GM23338 (cell line): ENCODE measurements at regions not wholly inside any gene's neighbourhood (a gene's known extent, or its start where the extent isn't known, plus 50 kb on each side); places are given as distances from the start of the nearest gene placed in this dataset.

Experiments
- ATAC-seq: fragments of 200-7000 bp; cut with Tn5 transposase; 3 replicates; pipeline ENCODE4 v1.9.1; 2020
- DNase-seq: peaks from one replicate; pipeline ENCODE4 v3.0.0-alpha.2; 2015; ENCODE audit warnings: low spot score
- H2AFZ ChIP-seq: fragments of 200-600 bp; sonication (generic); 2 replicates; pipeline ENCODE4 v1.8.0; 2016; ENCODE audit warnings: antibody characterized with exemption, mild to moderate bottlenecking, moderate library complexity
- H3F3A ChIP-seq: fragments of 200-600 bp; sonication (generic); replicated peaks from 2 replicates; pipeline ENCODE4 v1.8.0; 2017; ENCODE audit warnings: antibody characterized with exemption, mixed run types, low read depth
- H3K27ac ChIP-seq: fragments of 200-600 bp; sonication (generic); 2 replicates; pipeline ENCODE4 v1.6.1; 2016; ENCODE audit warnings: low read depth
- H3K27me3 ChIP-seq: fragments of 200-600 bp; sonication (generic); 2 replicates; pipeline ENCODE4 v1.8.0; 2016; ENCODE audit warnings: mild to moderate bottlenecking, mixed run types, moderate library complexity; ENCODE audit not compliant: insufficient read depth
- H3K36me3 ChIP-seq: fragments of 200-600 bp; sonication (generic); 2 replicates; pipeline ENCODE4 v1.8.0; 2016; ENCODE audit warnings: mild to moderate bottlenecking; ENCODE audit not compliant: insufficient read depth
- H3K4me1 ChIP-seq: fragments of 200-600 bp; sonication (generic); 2 replicates; pipeline ENCODE4 v1.8.0; 2016; ENCODE audit warnings: mild to moderate bottlenecking, moderate library complexity; ENCODE audit not compliant: insufficient read depth
- H3K4me2 ChIP-seq: fragments of 200-600 bp; sonication (generic); 2 replicates; pipeline ENCODE4 v1.7.1; 2017; ENCODE audit warnings: mixed run types
- H3K4me3 ChIP-seq: fragments of 200-600 bp; sonication (generic); 2 replicates; pipeline ENCODE4 v1.6.1; 2016; ENCODE audit warnings: mixed run types
- H3K79me2 ChIP-seq: fragments of 200-600 bp; sonication (generic); replicated peaks from 2 replicates; pipeline ENCODE4 v1.8.0; 2017; ENCODE audit warnings: mild to moderate bottlenecking; ENCODE audit not compliant: insufficient read depth
- H3K9me2 ChIP-seq: fragments of 200-600 bp; sonication (generic); 2 replicates; pipeline ENCODE4 v1.8.0; 2017; ENCODE audit not compliant: insufficient read depth
- H4K20me1 ChIP-seq: fragments of 200-600 bp; sonication (generic); replicated peaks from 2 replicates; pipeline ENCODE4 v1.8.0; 2017; ENCODE audit warnings: mild to moderate bottlenecking; ENCODE audit not compliant: insufficient read depth
- H3K27ac Mint-ChIP-seq: 2 replicates; pipeline ENCODE4 v1.8.0; 2020; ENCODE audit warnings: inconsistent platforms, mild to moderate bottlenecking, moderate library complexity, mixed read lengths
- H3K27me3 Mint-ChIP-seq: 3 replicates; pipeline ENCODE4 v1.8.0; 2022; ENCODE audit warnings: low read depth, mild to moderate bottlenecking, moderate library complexity, mixed read lengths, inconsistent platforms; ENCODE audit not compliant: insufficient read depth, poor library complexity
- H3K36me3 Mint-ChIP-seq: 3 replicates; pipeline ENCODE4 v1.8.0; 2021; ENCODE audit warnings: low read depth, mild to moderate bottlenecking, inconsistent platforms, moderate library complexity, mixed read lengths
- H3K4me1 Mint-ChIP-seq: 3 replicates; pipeline ENCODE4 v1.8.0; 2020; ENCODE audit warnings: mild to moderate bottlenecking, inconsistent platforms, mixed read lengths
- H3K4me3 Mint-ChIP-seq: 3 replicates; pipeline ENCODE4 v1.8.0; 2021; ENCODE audit warnings: moderate library complexity, mild to moderate bottlenecking, inconsistent platforms, mixed read lengths
- H3K9me3 Mint-ChIP-seq: 3 replicates; pipeline ENCODE4 v1.8.0; 2020; ENCODE audit warnings: moderate library complexity, mild to moderate bottlenecking, inconsistent platforms, mixed read lengths
- CREB1 ChIP-seq: fragments of 250-450 bp; sonication (Bioruptor Pico); IDR thresholded peaks from 2 replicates; pipeline ENCODE4 v1.5.0; 2020; ENCODE audit warnings: low read depth, mild to moderate bottlenecking, moderate library complexity
- CTCF ChIP-seq, 2 experiments: fragments of 200-600 bp in 1 of 2; sonication (generic) in 1 of 2; conservative IDR thresholded peaks; 2 replicates each; pipeline versions ENCODE4 v1.5.1 to v1.6.1; 2016 to 2017; ENCODE audit warnings: antibody characterized with exemption in 2 of 2, low read depth in 2 of 2, mild to moderate bottlenecking in 2 of 2, moderate library complexity in 1 of 2
- ETS1 ChIP-seq: IDR thresholded peaks from 2 replicates; pipeline ENCODE4 v1.6.1; 2016; ENCODE audit warnings: antibody characterized with exemption
- EZH2 ChIP-seq: fragments of 200-600 bp; sonication (generic); IDR thresholded peaks from one replicate; pipeline ENCODE4 v1.8.0; 2017; ENCODE audit warnings: antibody characterized with exemption, mild to moderate bottlenecking, low read depth; ENCODE audit not compliant: unreplicated experiment
- JUNB ChIP-seq: IDR thresholded peaks from one replicate; pipeline ENCODE4 v1.6.1; 2016; ENCODE audit warnings: antibody characterized with exemption; ENCODE audit not compliant: unreplicated experiment
- ZNF114 ChIP-seq: fragments of 250-450 bp; sonication (Bioruptor Pico); IDR thresholded peaks from 2 replicates; pipeline ENCODE4 v1.5.0; 2020; ENCODE audit warnings: mild to moderate bottlenecking, moderate library complexity
- ZNF331 ChIP-seq: fragments of 250-450 bp; sonication (Bioruptor Pico); IDR thresholded peaks from 2 replicates; pipeline ENCODE4 v1.5.0; 2020; ENCODE audit warnings: low read depth, mild to moderate bottlenecking, moderate library complexity

GRCh38 chr3:68018275-68018674, 363.9 kb upstream of the SUCLG2 start:
- no peaks in the 10 kb centered on the region for H3K79me2 ChIP-seq
- H3F3A ChIP-seq, result no peaks in the 10 kb centered on the region
- no peaks in the 10 kb centered on the region for H3K27me3 ChIP-seq
- Mint-ChIP-seq H3K27ac (no peak overlapping the region), H3K27me3 (no peaks in the 10 kb centered on the region), H3K9me3 (no peaks in the 10 kb centered on the region), H3K4me3 (no peak overlapping the region), H3K4me1 (peaks cover 3% of the 10 kb centered on the region; the same call in 2 of the 3 replicates), H3K36me3 (no peaks in the 10 kb centered on the region)
- no peak overlapping the region for H2AFZ ChIP-seq
- ATAC-seq (no peak; the same call in 2 of the 3 replicates), DNase-seq (peak; percentile 33)
- H3K27ac ChIP-seq, result no peak overlapping the region
- TF ChIP-seq JUNB (no peak), CREB1 (CRISPR knock-in tag) (no peak), EZH2 (no peak), ETS1 (no peak), ZNF331 (CRISPR knock-in tag) (no peak), ZNF114 (no peak), CTCF (conservative IDR thresholded peaks at IDR 0.05; ENCODE audit: low read depth in 2 of 2) (peak in 1 of 2 experiments; percentile 46; a peak in 3 of 4 replicates)
- H3K4me2 ChIP-seq, result no peak overlapping the region
- no peaks in the 10 kb centered on the region for H4K20me1 ChIP-seq
- H3K36me3 ChIP-seq, result no peaks in the 10 kb centered on the region
- no peak overlapping the region for H3K4me3 ChIP-seq
- no peaks in the 10 kb centered on the region for H3K9me2 ChIP-seq
- no peaks in the 10 kb centered on the region for H3K4me1 ChIP-seq

- TF ChIP-seq CTCF (conservative IDR thresholded peaks at IDR 0.05; ENCODE audit: low read depth in 2 of 2) (peak; percentile 31 to 49), ZNF114 (no peak)
- Mint-ChIP-seq H3K27me3 (no peaks in the 10 kb centered on the region), H3K36me3 (no peaks in the 10 kb centered on the region), H3K27ac (no peak overlapping the region), H3K9me3 (no peaks in the 10 kb centered on the region), H3K4me1 (no peaks in the 10 kb centered on the region; the same call in 2 of the 3 replicates), H3K4me3 (no peak overlapping the region)
- Histone ChIP-seq H3K27ac (no peak overlapping the region), H3K4me3 (no peak overlapping the region), H3K36me3 (no peaks in the 10 kb centered on the region), H3K79me2 (no peaks in the 10 kb centered on the region), H3F3A (no peaks in the 10 kb centered on the region), H2AFZ (no peak overlapping the region), H4K20me1 (no peaks in the 10 kb centered on the region), H3K4me2 (no peak overlapping the region), H3K27me3 (no peaks in the 10 kb centered on the region), H3K9me2 (no peaks in the 10 kb centered on the region), H3K4me1 (no peaks in the 10 kb centered on the region)
- ATAC-seq (no peak), DNase-seq (peak; percentile 9)
These were observed 362.7 kb upstream of the SUCLG2 start for GRCh38 chr3:68017069-68017468.
